ENCODE measurements at regions not wholly inside any gene's neighbourhood (a gene's known extent, or its start where the extent isn't known, plus 50 kb on each side); places are given as distances from the start of the nearest gene placed in this dataset.

DNA sequence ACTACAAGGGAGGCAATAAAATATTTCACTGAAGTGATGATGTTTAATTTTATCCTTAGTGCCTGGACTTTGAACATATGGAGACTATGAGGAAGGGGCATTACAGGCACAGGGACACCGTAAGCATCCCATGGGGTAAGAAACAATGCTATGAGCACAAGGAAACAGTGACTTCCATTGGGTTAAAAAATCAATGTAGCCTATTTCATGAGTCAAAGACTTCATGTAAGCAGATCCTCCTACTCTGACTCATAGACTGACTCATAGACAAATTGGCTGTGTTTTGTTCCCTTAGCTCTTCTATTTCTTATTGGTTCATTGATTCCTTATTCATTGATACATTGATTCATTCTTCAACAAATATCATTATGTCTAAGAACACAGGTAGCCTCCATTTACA is 351.0 kb downstream of the PRELID2 start:
- 29 to 50% methylated on average over 1 of the region's 1 CpG for WGBS, 2 donors
- TF ChIP-seq CTCF (IDR thresholded peaks at IDR 0.05) (no peak), POLR2A (IDR thresholded peaks at IDR 0.05) (no peak)
- Histone ChIP-seq H3K4me3 (no peak overlapping the region), H3K4me1 (no peaks in the 10 kb centered on the region), H3K27me3 (no peaks in the 10 kb centered on the region), H3K36me3 (no peaks in the 10 kb centered on the region), H3K27ac (no peak overlapping the region), H3K9me3 (no peaks in the 10 kb centered on the region)
- DNase-seq = no peak
- intact Hi-C loops (cut with DNase I) = no loop called here

DNA sequence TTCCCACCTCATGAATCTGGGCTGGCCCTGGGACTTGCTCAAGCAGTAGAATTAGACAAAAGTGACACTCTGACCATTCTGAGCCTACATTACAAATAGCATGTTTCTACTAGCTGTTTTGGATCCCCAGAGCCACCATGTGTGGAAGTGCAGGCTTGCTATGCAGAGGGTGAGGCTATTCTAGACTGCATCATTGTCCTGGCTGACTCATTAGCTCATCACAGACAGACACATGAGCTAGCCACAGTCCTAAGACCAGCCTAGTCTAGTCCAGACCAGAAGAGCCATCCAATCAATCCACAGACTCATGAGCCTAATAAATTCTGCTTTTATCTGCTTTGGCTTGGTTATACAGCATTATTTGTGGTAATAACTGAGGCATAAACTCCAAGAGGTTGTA is 351.9 kb downstream of the PRELID2 start:
- no peak overlapping the region for H3K4me3 ChIP-seq
- no peaks in the 10 kb centered on the region for H3K27me3 ChIP-seq
- TF ChIP-seq CTCF (IDR thresholded peaks at IDR 0.05) (no peak), POLR2A (IDR thresholded peaks at IDR 0.05) (no peak)
- no peak for DNase-seq
- H3K9me3 ChIP-seq = no peaks in the 10 kb centered on the region
- intact Hi-C loops (cut with DNase I) = no loop called here
- no peaks in the 10 kb centered on the region for H3K4me1 ChIP-seq
- H3K27ac ChIP-seq = no peak overlapping the region
- no peaks in the 10 kb centered on the region for H3K36me3 ChIP-seq

DNA sequence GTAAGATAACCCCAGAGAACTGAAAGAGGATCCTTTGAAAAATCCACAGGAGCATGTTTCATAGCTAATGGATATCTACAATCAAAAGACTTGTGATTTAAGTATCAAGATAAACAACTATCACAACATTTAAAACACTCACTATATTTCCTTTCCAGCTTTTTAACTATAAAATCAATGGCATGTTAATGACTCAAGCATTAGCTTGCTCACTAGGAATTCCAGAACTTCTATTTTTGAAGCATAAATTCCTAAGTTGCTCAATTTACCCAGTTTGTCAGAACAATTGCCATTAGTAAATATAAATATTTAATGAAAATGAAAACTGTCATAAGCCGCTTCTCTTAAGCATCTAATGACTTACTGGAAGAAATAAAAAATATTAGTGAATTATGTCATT is 355.3 kb downstream of the PRELID2 start:
- intact Hi-C loops (cut with DNase I) = no loop called here
- 84 to 86% methylated on average over 1 of the region's 1 CpG for WGBS, 2 donors

DNA sequence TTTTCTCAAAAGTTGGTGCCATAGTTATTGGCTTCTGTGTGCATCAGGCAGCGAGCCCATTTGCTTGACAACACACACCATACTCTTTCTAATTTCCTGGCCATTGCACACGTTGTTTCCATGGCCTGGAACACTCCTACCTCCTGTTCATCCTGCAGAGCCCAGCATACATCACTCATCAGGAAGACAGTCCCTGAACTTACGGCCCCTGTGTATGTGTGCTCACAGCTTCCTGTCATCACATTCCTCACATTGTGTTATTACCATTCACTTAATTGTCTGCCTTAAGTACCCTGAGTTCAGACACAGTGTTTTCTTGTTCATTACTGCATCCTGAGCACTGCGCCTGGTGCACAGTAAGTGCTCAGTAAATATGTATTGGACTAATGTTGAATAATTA is 355.9 kb downstream of the PRELID2 start:
- no peak overlapping the region for H3K4me3 ChIP-seq
- WGBS, 2 donors = 68 to 74% methylated on average over 4 of the region's 4 CpGs
- intact Hi-C loops (cut with DNase I) = no loop called here

More for the DNA sequence above, 355.3 kb downstream of the PRELID2 start:
- Histone ChIP-seq H3K36me3 (no peaks in the 10 kb centered on the region), H3K9me3 (no peaks in the 10 kb centered on the region), H3K27me3 (no peaks in the 10 kb centered on the region), H3K4me1 (no peaks in the 10 kb centered on the region), H3K27ac (no peak overlapping the region), H3K4me3 (no peak overlapping the region)
- no peak for TF ChIP-seq CTCF (IDR thresholded peaks at IDR 0.05)
- no peak for TF ChIP-seq POLR2A (IDR thresholded peaks at IDR 0.05)
- no peak for DNase-seq

DNA sequence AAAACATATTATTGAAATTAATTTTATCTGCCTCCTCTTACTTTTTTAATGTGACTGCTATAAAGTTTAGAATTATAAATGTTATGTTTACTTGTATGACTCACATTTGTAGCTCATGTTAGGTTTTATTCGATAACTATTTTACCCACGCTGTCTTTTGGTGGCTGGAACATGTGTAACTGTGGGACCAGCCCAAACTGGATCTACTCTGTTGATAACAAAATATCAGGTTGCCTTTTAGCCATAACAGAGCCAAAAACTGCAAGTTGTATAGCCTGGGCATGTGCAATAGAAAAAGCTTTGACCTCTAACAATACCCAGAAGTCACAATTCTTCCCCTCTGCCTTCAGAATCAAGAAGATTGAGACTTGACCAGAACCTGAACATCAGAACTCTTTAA is 356.5 kb downstream of the PRELID2 start:
- Histone ChIP-seq H3K9me3 (no peaks in the 10 kb centered on the region), H3K36me3 (no peaks in the 10 kb centered on the region), H3K27me3 (no peaks in the 10 kb centered on the region), H3K4me1 (no peaks in the 10 kb centered on the region), H3K27ac (no peak overlapping the region), H3K4me3 (no peak overlapping the region)
- TF ChIP-seq POLR2A (IDR thresholded peaks at IDR 0.05) (no peak), CTCF (IDR thresholded peaks at IDR 0.05) (no peak)
- no peak for DNase-seq
- 44 to 47% methylated on average over 2 of the region's 2 CpGs for WGBS, 2 donors
- intact Hi-C loops (cut with DNase I) = no loop called here

More for the DNA sequence above, 355.9 kb downstream of the PRELID2 start:
- DNase-seq = no peak
- Histone ChIP-seq H3K4me1 (no peaks in the 10 kb centered on the region), H3K9me3 (no peaks in the 10 kb centered on the region), H3K36me3 (no peaks in the 10 kb centered on the region), H3K27ac (no peak overlapping the region), H3K27me3 (no peaks in the 10 kb centered on the region)
- no peak for TF ChIP-seq CTCF (IDR thresholded peaks at IDR 0.05)
- TF ChIP-seq POLR2A (IDR thresholded peaks at IDR 0.05) = no peak

All from esophagus squamous epithelium (tissue), 5 donors.